ENCODE measurements at regions not wholly inside any gene's neighbourhood (a gene's known extent, or its start where the extent isn't known, plus 50 kb on each side); places are given as distances from the start of the nearest gene placed in this dataset.
"Not testable (repeated sequence)": the region's sequence is repeated elsewhere in the genome, so short reads cannot be mapped to it uniquely, and the experiment has no call there.

GRCh38 chr5:106267256-106267655, 1403.5 kb downstream of the EFNA5 start:
- intact Hi-C loops (cut with micrococcal nuclease): no loop called here
- no peaks in the 10 kb centered on the region for H3K27me3 Mint-ChIP-seq

GRCh38 chr5:106262395-106262794, 1408.3 kb downstream of the EFNA5 start:
- H3K79me2 ChIP-seq (ENCODE audit: control insufficient read depth, insufficient read depth, low read length): no peaks in the 10 kb centered on the region
- no peaks in the 10 kb centered on the region for H3K36me3 ChIP-seq (replicated peaks in 1 of 2; ENCODE audit: control extremely low read depth in 1 of 2, control insufficient read depth in 1 of 2, extremely low read depth in 1 of 2, insufficient read depth in 2 of 2, low read length in 1 of 2)
- H3K27ac ChIP-seq (ENCODE audit: low read length in 2 of 2): no peak overlapping the region
- Mint-ChIP-seq H3K9me3 (ENCODE audit: insufficient read depth) (no peaks in the 10 kb centered on the region), H3K4me3 (no peak overlapping the region), H3K27ac (no peak overlapping the region), H3K4me1 (no peaks in the 10 kb centered on the region), H3K27me3 (no peaks in the 10 kb centered on the region)
- H3K4me1 ChIP-seq (ENCODE audit: control insufficient read depth in 2 of 2, insufficient read depth in 2 of 2, low read length in 2 of 2): no peaks in the 10 kb centered on the region
- H4K20me1 ChIP-seq (ENCODE audit: control insufficient read depth, insufficient read depth, low read length, poor library complexity, severe bottlenecking): no peaks in the 10 kb centered on the region
- ChIA-PET POLR2A (no interaction called here), CTCF (no interaction called here)
- TF ChIP-seq, protein P1, sequence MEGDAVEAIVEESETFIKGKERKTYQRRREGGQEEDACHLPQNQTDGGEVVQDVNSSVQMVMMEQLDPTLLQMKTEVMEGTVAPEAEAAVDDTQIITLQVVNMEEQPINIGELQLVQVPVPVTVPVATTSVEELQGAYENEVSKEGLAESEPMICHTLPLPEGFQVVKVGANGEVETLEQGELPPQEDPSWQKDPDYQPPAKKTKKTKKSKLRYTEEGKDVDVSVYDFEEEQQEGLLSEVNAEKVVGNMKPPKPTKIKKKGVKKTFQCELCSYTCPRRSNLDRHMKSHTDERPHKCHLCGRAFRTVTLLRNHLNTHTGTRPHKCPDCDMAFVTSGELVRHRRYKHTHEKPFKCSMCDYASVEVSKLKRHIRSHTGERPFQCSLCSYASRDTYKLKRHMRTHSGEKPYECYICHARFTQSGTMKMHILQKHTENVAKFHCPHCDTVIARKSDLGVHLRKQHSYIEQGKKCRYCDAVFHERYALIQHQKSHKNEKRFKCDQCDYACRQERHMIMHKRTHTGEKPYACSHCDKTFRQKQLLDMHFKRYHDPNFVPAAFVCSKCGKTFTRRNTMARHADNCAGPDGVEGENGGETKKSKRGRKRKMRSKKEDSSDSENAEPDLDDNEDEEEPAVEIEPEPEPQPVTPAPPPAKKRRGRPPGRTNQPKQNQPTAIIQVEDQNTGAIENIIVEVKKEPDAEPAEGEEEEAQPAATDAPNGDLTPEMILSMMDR (IDR thresholded peaks at IDR 0.05): no peak
- TF ChIP-seq EZH2 (IDR thresholded peaks at IDR 0.05; ENCODE audit: borderline replicate concordance, insufficient read depth, low read depth, low read length, poor library complexity, severe bottlenecking): no peak
- no peak for ATAC-seq (ENCODE audit: low read depth)
- no peak overlapping the region for H3K4me3 ChIP-seq (ENCODE audit: control extremely low read depth in 1 of 5, extremely low read depth in 1 of 5, insufficient read depth in 1 of 5, low read depth in 2 of 5, low read length in 4 of 5)
- intact Hi-C loops (cut with micrococcal nuclease): no loop called here
- no peak overlapping the region for H2AFZ ChIP-seq (ENCODE audit: insufficient read depth, low read depth, low read length, poor library complexity, severe bottlenecking)
- H3K4me2 ChIP-seq (replicated peaks; ENCODE audit: low read depth, low read length, poor library complexity, severe bottlenecking): no peak overlapping the region
- H3K9me3 ChIP-seq (ENCODE audit: control extremely low read depth in 1 of 3, control insufficient read depth in 2 of 3, insufficient read depth in 1 of 3, low read length in 2 of 3): no peaks in the 10 kb centered on the region
- no peak for DNase-seq
- H3K27me3 ChIP-seq (replicated peaks in 1 of 4; ENCODE audit: control extremely low read depth in 1 of 4, control insufficient read depth in 3 of 4, insufficient read depth in 4 of 4, low read length in 3 of 4): no peaks in the 10 kb centered on the region
- no peak overlapping the region for H3K9ac ChIP-seq (ENCODE audit: low read length)

More at GRCh38 chr5:106267256-106267655, 1403.5 kb downstream of the EFNA5 start:
- no peak overlapping the region for H3K27ac Mint-ChIP-seq
- DNase-seq: no peak
- peaks cover 4% of the 10 kb centered on the region for H3K9me3 Mint-ChIP-seq (ENCODE audit: insufficient read depth)
- H3K9me3 ChIP-seq (ENCODE audit: control extremely low read depth in 1 of 3, control insufficient read depth in 2 of 3, insufficient read depth in 1 of 3, low read length in 2 of 3): no peaks in the 10 kb centered on the region
- ChIA-PET CTCF (no interaction called here), POLR2A (no interaction called here)
- H3K9ac ChIP-seq (ENCODE audit: low read length): no peak overlapping the region
- no peak overlapping the region for H3K27ac ChIP-seq (ENCODE audit: low read length in 2 of 2)
- no CpG with 5 or more reads among the region's 3 CpGs for WGBS (ENCODE audit: insufficient coverage)
- TF ChIP-seq, protein P1 (IDR thresholded peaks at IDR 0.05): no peak
- TF ChIP-seq EZH2 (IDR thresholded peaks at IDR 0.05; ENCODE audit: borderline replicate concordance, insufficient read depth, low read depth, low read length, poor library complexity, severe bottlenecking): no peak
- no peak overlapping the region for H3K4me3 Mint-ChIP-seq
- H3K4me1 ChIP-seq (ENCODE audit: control insufficient read depth in 2 of 2, insufficient read depth in 2 of 2, low read length in 2 of 2): no peaks in the 10 kb centered on the region
- no peaks in the 10 kb centered on the region for H4K20me1 ChIP-seq (ENCODE audit: control insufficient read depth, insufficient read depth, low read length, poor library complexity, severe bottlenecking)
- H3K4me2 ChIP-seq (replicated peaks; ENCODE audit: low read depth, low read length, poor library complexity, severe bottlenecking): no peak overlapping the region
- no peaks in the 10 kb centered on the region for H3K4me1 Mint-ChIP-seq
- no peaks in the 10 kb centered on the region for H3K36me3 ChIP-seq (replicated peaks in 1 of 2; ENCODE audit: control extremely low read depth in 1 of 2, control insufficient read depth in 1 of 2, extremely low read depth in 1 of 2, insufficient read depth in 2 of 2, low read length in 1 of 2)
- H2AFZ ChIP-seq (ENCODE audit: insufficient read depth, low read depth, low read length, poor library complexity, severe bottlenecking): no peak overlapping the region
- no peaks in the 10 kb centered on the region for H3K79me2 ChIP-seq (ENCODE audit: control insufficient read depth, insufficient read depth, low read length)
- no peak overlapping the region for H3K4me3 ChIP-seq (ENCODE audit: control extremely low read depth in 1 of 5, extremely low read depth in 1 of 5, insufficient read depth in 1 of 5, low read depth in 2 of 5, low read length in 4 of 5)
- no peak for ATAC-seq (ENCODE audit: low read depth)
- no peaks in the 10 kb centered on the region for H3K27me3 ChIP-seq (replicated peaks in 1 of 4; ENCODE audit: control extremely low read depth in 1 of 4, control insufficient read depth in 3 of 4, insufficient read depth in 4 of 4, low read length in 3 of 4)

DNA sequence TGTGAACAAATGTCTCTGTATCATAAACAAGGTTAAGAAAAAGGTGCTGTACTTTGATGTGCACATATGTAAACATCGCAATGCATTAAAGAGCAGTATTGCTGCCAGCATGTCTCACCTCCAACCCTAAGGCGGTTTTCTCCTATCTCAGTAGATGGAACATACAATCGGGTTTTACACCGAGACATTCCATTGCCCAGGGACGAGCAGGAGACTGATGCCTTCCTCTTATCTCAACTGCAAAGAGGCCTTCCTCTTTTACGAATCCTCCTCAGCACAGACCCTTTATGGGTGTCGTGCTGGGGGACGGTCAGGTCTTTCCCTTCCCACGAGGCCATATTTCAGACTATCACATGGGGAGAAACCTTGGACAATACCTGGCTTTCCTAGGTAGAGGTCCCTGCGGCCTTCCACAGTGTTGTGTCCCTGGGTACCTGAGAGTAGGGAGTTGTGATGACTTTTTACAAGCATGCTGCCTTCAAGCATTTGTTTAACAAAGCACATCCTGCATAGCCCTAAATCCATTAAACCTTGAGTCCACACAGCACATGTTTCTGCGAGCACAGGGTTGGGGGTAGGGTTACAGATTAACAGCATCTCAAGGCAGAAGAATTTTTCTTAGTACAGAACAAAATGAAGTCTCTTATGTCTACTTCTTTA, 1411.2 kb downstream of the EFNA5 start:
- H3K9ac ChIP-seq (ENCODE audit: low read length); H3K27ac Mint-ChIP-seq; H3K27ac ChIP-seq (ENCODE audit: low read length in 2 of 2); H4K20me1 ChIP-seq (ENCODE audit: control insufficient read depth, insufficient read depth, low read length, poor library complexity, severe bottlenecking); DNase-seq; H2AFZ ChIP-seq (ENCODE audit: insufficient read depth, low read depth, low read length, poor library complexity, severe bottlenecking); H3K27me3 ChIP-seq (replicated peaks in 1 of 4; ENCODE audit: control extremely low read depth in 1 of 4, control insufficient read depth in 3 of 4, insufficient read depth in 4 of 4, low read length in 3 of 4); ATAC-seq (ENCODE audit: low read depth); H3K4me2 ChIP-seq (replicated peaks; ENCODE audit: low read depth, low read length, poor library complexity, severe bottlenecking); intact Hi-C loops (cut with micrococcal nuclease); H3K9me3 Mint-ChIP-seq (ENCODE audit: insufficient read depth); H3K79me2 ChIP-seq (ENCODE audit: control insufficient read depth, insufficient read depth, low read length); H3K4me1 Mint-ChIP-seq; H3K4me3 ChIP-seq (ENCODE audit: control extremely low read depth in 1 of 5, extremely low read depth in 1 of 5, insufficient read depth in 1 of 5, low read depth in 2 of 5, low read length in 4 of 5); H3K4me3 Mint-ChIP-seq; H3K9me3 ChIP-seq (ENCODE audit: control extremely low read depth in 1 of 3, control insufficient read depth in 2 of 3, insufficient read depth in 1 of 3, low read length in 2 of 3); POLR2A ChIA-PET; H3K36me3 ChIP-seq (replicated peaks in 1 of 2; ENCODE audit: control extremely low read depth in 1 of 2, control insufficient read depth in 1 of 2, extremely low read depth in 1 of 2, insufficient read depth in 2 of 2, low read length in 1 of 2); H3K27me3 Mint-ChIP-seq; CTCF ChIA-PET; H3K4me1 ChIP-seq (ENCODE audit: control insufficient read depth in 2 of 2, insufficient read depth in 2 of 2, low read length in 2 of 2): not testable (repeated sequence)
- WGBS (ENCODE audit: insufficient coverage): 82% methylated on average over 6 of the region's 11 CpGs
